GM18870 (cell line): ENCODE measurements at regions not wholly inside any gene's neighbourhood (a gene's known extent, or its start where the extent isn't known, plus 50 kb on each side); places are given as distances from the start of the nearest gene placed in this dataset.

Experiments used
- ATAC-seq: cut with Tn5 transposase; IDR thresholded peaks from one replicate; pipeline ENCODE4 v1.9.1; 2021; ENCODE audit warnings: moderate library complexity; ENCODE audit not compliant: unreplicated experiment

GRCh38 chr6:16078064-16078463, 50.8 kb upstream of the MYLIP start:
- ATAC-seq = peak; percentile 80

GRCh38 chr6:16069671-16070070, 59.2 kb upstream of the MYLIP start:
- no peak for ATAC-seq

GRCh38 chr6:16069222-16069621, 59.7 kb upstream of the MYLIP start:
- ATAC-seq = no peak

GRCh38 chr6:16067568-16067967, 61.3 kb upstream of the MYLIP start:
- ATAC-seq = no peak

- ATAC-seq = no peak
Measured at GRCh38 chr6:16064671-16065072, 64.2 kb upstream of the MYLIP start.

GRCh38 chr6:16063580-16063979, 65.3 kb upstream of the MYLIP start:
- no peak for ATAC-seq

GRCh38 chr6:16061818-16062217, 67.1 kb upstream of the MYLIP start:
- ATAC-seq = no peak

- no peak for ATAC-seq
Measured at GRCh38 chr6:16060039-16060438, 68.8 kb upstream of the MYLIP start.

- ATAC-seq = no peak
Measured at GRCh38 chr6:16059496-16059895, 69.4 kb upstream of the MYLIP start.

GRCh38 chr6:16058929-16059345, 69.9 kb upstream of the MYLIP start:
- no peak for ATAC-seq

- ATAC-seq = no peak
Measured at GRCh38 chr6:16058201-16058928, 70.5 kb upstream of the MYLIP start.

GRCh38 chr6:16057446-16057845, 71.4 kb upstream of the MYLIP start:
- ATAC-seq = no peak

- no peak for ATAC-seq
Measured at GRCh38 chr6:16056263-16056870, 72.5 kb upstream of the MYLIP start.

- no peak for ATAC-seq
Measured at GRCh38 chr6:16055852-16056251, 73.0 kb upstream of the MYLIP start.

- ATAC-seq = no peak
Measured at GRCh38 chr6:16049168-16049567, 79.7 kb upstream of the MYLIP start.

- no peak for ATAC-seq
Measured at GRCh38 chr6:16048221-16048620, 80.7 kb upstream of the MYLIP start.

- no peak for ATAC-seq
Measured at GRCh38 chr6:16047435-16047990, 81.4 kb upstream of the MYLIP start.

GRCh38 chr6:16045238-16045637, 83.6 kb upstream of the MYLIP start:
- no peak for ATAC-seq

- ATAC-seq = no peak
Measured at GRCh38 chr6:16044211-16044643, 84.7 kb upstream of the MYLIP start.

- ATAC-seq = no peak
Measured at GRCh38 chr6:16043171-16044135, 85.4 kb upstream of the MYLIP start.

GRCh38 chr6:16042751-16043150, 86.1 kb upstream of the MYLIP start:
- no peak for ATAC-seq
